K562 (cell line): ENCODE measurements at regions not wholly inside any gene's neighbourhood (a gene's known extent, or its start where the extent isn't known, plus 50 kb on each side); places are given as distances from the start of the nearest gene placed in this dataset.
A peak's percentile ranks its signal among the peaks of the same experiment; 100 is the strongest.

Experiments
- ATAC-seq: fragments of 200-7000 bp; cut with Tn5 transposase; 3 replicates; pipeline ENCODE4 v1.9.1; 2020; ENCODE audit warnings: moderate library complexity
- BruUV-seq: library from RNA; stranded (reverse); fragments of 400-500 nt; replicated peaks from 2 replicates; lab custom pipeline; 2021; lab: Mats Ljungman, UMichigan
- CTCF ChIA-PET: fragments of 300-600 bp; formaldehyde crosslinking; extraction: SDS; loops from one replicate; lab custom pipeline; 2021; ENCODE audit warnings: low intra/inter-chr PET ratio; lab: Yijun Ruan, JAX
- POLR2A ChIA-PET: fragments of 300-600, 350-650 bp; sonication (Branson Sonifier 250); formaldehyde crosslinking; extraction: SDS; loops from one replicate; lab custom pipeline; 2021; ENCODE audit warnings: antibody characterized with exemption, inconsistent platforms; lab: Yijun Ruan, JAX
- DNase-seq, 4 experiments: peaks; one replicate each; pipeline versions ENCODE4 v3.0.0 to v3.0.0-alpha.2; 2011 to 2018; ENCODE audit warnings: low spot score in 3 of 4, mixed read lengths in 3 of 4; ENCODE audit errors: extremely low read depth in 1 of 4
- FAIRE-seq: peaks from 2 replicates; lab custom pipeline; 2011; peaks lifted over from hg19 to GRCh38; lab: Jason Lieb, UNC
- H2AFZ ChIP-seq: 2 replicates; pipeline ENCODE4 v1.6.0; 2011; ENCODE audit warnings: low read depth, low read length, control low read depth, inconsistent platforms
- H3K27ac ChIP-seq: fragments of 200-600 bp; 3 replicates; pipeline ENCODE4 v1.8.0; 2011; ENCODE audit warnings: low read depth, mild to moderate bottlenecking, control low read depth, inconsistent platforms, low read length, moderate library complexity, mixed read lengths; ENCODE audit errors: extremely low read depth
- H3K27me3 ChIP-seq, 2 experiments: fragments of 300-600 bp in 1 of 2; 2 replicates in 1 of 2; 3 replicates in 1 of 2; pipeline versions ENCODE4 v1.6.0 to v1.8.0; 2011; ENCODE audit warnings: inconsistent platforms in 2 of 2, low read length in 2 of 2, mild to moderate bottlenecking in 1 of 2, mixed read lengths in 1 of 2, moderate library complexity in 1 of 2; ENCODE audit not compliant: control insufficient read depth in 2 of 2, insufficient read depth in 2 of 2
- H3K36me3 ChIP-seq: fragments of 300-600 bp; 3 replicates; pipeline ENCODE4 v1.8.0; 2011; ENCODE audit warnings: mild to moderate bottlenecking, low read length, inconsistent platforms; ENCODE audit not compliant: control insufficient read depth, insufficient read depth
- H3K4me1 ChIP-seq, 2 experiments: fragments of 200-600 bp in 1 of 2; replicated peaks in 1 of 2; 2 replicates in 1 of 2; 3 replicates in 1 of 2; pipeline versions ENCODE4 v1.5.1 to v1.8.0; 2011; ENCODE audit warnings: inconsistent platforms in 2 of 2, low read length in 2 of 2, mild to moderate bottlenecking in 1 of 2, mixed read lengths in 1 of 2, moderate library complexity in 1 of 2; ENCODE audit not compliant: control insufficient read depth in 2 of 2, insufficient read depth in 2 of 2
- H3K4me2 ChIP-seq: 2 replicates; pipeline ENCODE4 v1.6.1; 2011; ENCODE audit warnings: low read length, control low read depth, inconsistent platforms, mixed read lengths; ENCODE audit not compliant: insufficient read depth
- H3K4me3 ChIP-seq: fragments of 200-600 bp; sonication (generic), shearing (Covaris generic); 2 replicates; pipeline ENCODE4 v1.5.1; 2016; ENCODE audit warnings: control low read depth, inconsistent platforms
- H3K79me2 ChIP-seq: fragments of 200-600 bp; 3 replicates; pipeline ENCODE4 v1.8.0; 2011; ENCODE audit warnings: low read length, inconsistent platforms; ENCODE audit not compliant: control insufficient read depth, insufficient read depth
- H3K9ac ChIP-seq, 2 experiments: 2 replicates each; pipeline versions ENCODE4 v1.6.0 to v1.6.1; 2011; ENCODE audit warnings: low read depth in 2 of 2, low read length in 2 of 2, control low read depth in 1 of 2, inconsistent platforms in 1 of 2, mild to moderate bottlenecking in 1 of 2, mixed read lengths in 1 of 2; ENCODE audit not compliant: insufficient read depth in 1 of 2
- H3K9me1 ChIP-seq: one replicate; pipeline ENCODE4 v1.6.0; 2011; ENCODE audit warnings: inconsistent platforms, mild to moderate bottlenecking, low read length, moderate library complexity; ENCODE audit not compliant: control insufficient read depth, insufficient read depth
- H3K9me3 ChIP-seq: replicated peaks from 2 replicates; pipeline ENCODE4 v1.5.1; 2011; ENCODE audit warnings: low read depth, low read length, inconsistent platforms; ENCODE audit not compliant: control insufficient read depth, insufficient read depth
- H4K20me1 ChIP-seq: replicated peaks from 2 replicates; pipeline ENCODE4 v1.6.1; 2011; ENCODE audit warnings: low read length, inconsistent platforms, mixed read lengths; ENCODE audit not compliant: control insufficient read depth, insufficient read depth
- C11orf30 ChIP-seq: fragments of 450-650 bp; IDR thresholded peaks from 2 replicates; pipeline ENCODE4 v1.6.1; 2016; ENCODE audit warnings: low read depth, mild to moderate bottlenecking
- EZH2 ChIP-seq: IDR thresholded peaks from 2 replicates; pipeline ENCODE4 v1.6.1; 2012; ENCODE audit warnings: low read depth, mild to moderate bottlenecking, inconsistent platforms, low read length, borderline replicate concordance
- HDAC3 ChIP-seq: fragments of 450-650 bp; IDR thresholded peaks from 2 replicates; pipeline ENCODE4 v1.6.1; 2018; ENCODE audit warnings: borderline replicate concordance, mild to moderate bottlenecking, moderate library complexity; ENCODE audit not compliant: partially characterized antibody
- HNRNPK ChIP-seq: fragments of 200-400 bp; formaldehyde crosslinking; IDR thresholded peaks from one replicate; pipeline ENCODE4 v1.6.1; 2018; ENCODE audit warnings: mild to moderate bottlenecking, low read depth, low read length; ENCODE audit not compliant: poor library complexity, severe bottlenecking
- KAT8 ChIP-seq: fragments of 450-650 bp; IDR thresholded peaks from 2 replicates; pipeline ENCODE4 v1.6.1; 2016; ENCODE audit warnings: low read depth, mild to moderate bottlenecking
- KDM1A ChIP-seq, 2 experiments: fragments of 450-650 bp; IDR thresholded peaks; 2 replicates each; pipeline ENCODE4 v1.6.1; 2016; ENCODE audit warnings: mild to moderate bottlenecking in 2 of 2
- LEF1 ChIP-seq: fragments of 450-650 bp; IDR thresholded peaks from 2 replicates; pipeline ENCODE4 v1.6.1; 2016; ENCODE audit warnings: mild to moderate bottlenecking
- MED1 ChIP-seq: sonication (generic); formaldehyde crosslinking; IDR thresholded peaks from 2 replicates; pipeline ENCODE4 v1.8.1; 2023; ENCODE audit warnings: missing genetic modification reagents, borderline replicate concordance
- MYNN ChIP-seq, 2 experiments: sonication (generic); formaldehyde crosslinking in 1 of 2; IDR thresholded peaks; 2 replicates each; pipeline versions ENCODE4 v1.5.0 to v1.6.1; 2016 to 2020; ENCODE audit warnings: antibody characterized with exemption in 1 of 2, missing genetic modification reagents in 1 of 2
- PCBP1 ChIP-seq: fragments of 200-400 bp; formaldehyde crosslinking; IDR thresholded peaks from 2 replicates; pipeline ENCODE4 v1.6.1; 2018; ENCODE audit warnings: mild to moderate bottlenecking, low read depth, low read length; ENCODE audit not compliant: poor library complexity, severe bottlenecking
- RBM25 ChIP-seq: fragments of 200-400 bp; formaldehyde crosslinking; IDR thresholded peaks from 2 replicates; pipeline ENCODE4 v1.6.1; 2018; ENCODE audit warnings: low read length, low read depth, moderate library complexity; ENCODE audit not compliant: severe bottlenecking
- U2AF1 ChIP-seq: fragments of 200-400 bp; formaldehyde crosslinking; optimal IDR thresholded peaks from 2 replicates; pipeline ENCODE3; 2017; ENCODE audit warnings: mild to moderate bottlenecking, low read depth, low read length, moderate library complexity
- WHSC1 ChIP-seq: IDR thresholded peaks from one replicate; pipeline ENCODE4 v1.6.1; 2012; ENCODE audit warnings: low read length, control low read depth, inconsistent platforms
- ZEB2 ChIP-seq: fragments of 450-650 bp; IDR thresholded peaks from 2 replicates; pipeline ENCODE4 v1.6.1; 2016
- ZKSCAN3 ChIP-seq: fragments of 250-450 bp; sonication (Bioruptor Pico); IDR thresholded peaks from 2 replicates; pipeline ENCODE4 v1.4.0; 2020
- ZNF12 ChIP-seq: sonication (generic); formaldehyde crosslinking; IDR thresholded peaks from 2 replicates; pipeline ENCODE4 v1.4.0; 2020; ENCODE audit warnings: mild to moderate bottlenecking, missing genetic modification reagents
- ZNF274 ChIP-seq: IDR thresholded peaks from 2 replicates; pipeline ENCODE4 v1.6.1; 2011; ENCODE audit warnings: low read depth, mild to moderate bottlenecking, low read length, moderate library complexity, borderline replicate concordance
- ZNF347 ChIP-seq: fragments of 450-650 bp; formaldehyde crosslinking; IDR thresholded peaks from 2 replicates; pipeline ENCODE4 v1.4.0; 2020; ENCODE audit warnings: low read depth, mild to moderate bottlenecking, moderate library complexity
- ZNF57 ChIP-seq: fragments of 450-650 bp; formaldehyde crosslinking; IDR thresholded peaks from 2 replicates; pipeline ENCODE4 v1.4.0; 2020; ENCODE audit warnings: mild to moderate bottlenecking, moderate library complexity
- ZSCAN29 ChIP-seq: fragments of 450-650 bp; IDR thresholded peaks from 2 replicates; pipeline ENCODE4 v1.6.1; 2017
- WGBS: fragments of 100-300 bp; shearing (Covaris generic); methylation state at CpG from one replicate; pipeline ENCODE4 v1.1.6; 2016; ENCODE audit warnings: low coverage, mixed read lengths; ENCODE audit not compliant: insufficient coverage; ENCODE audit errors: missing lambda C conversion rate; 5-methylcytosine and 5-hydroxymethylcytosine counted together
- in situ Hi-C: fragments of 300-500 bp; cut with MboI; formaldehyde crosslinking; loops from 4 replicates; pipeline ENCODE4 v1.15.0; 2018; ENCODE audit warnings: inconsistent platforms, mixed read lengths
- intact Hi-C: fragments of 100-400 bp; cut with micrococcal nuclease; formaldehyde crosslinking; loops from 2 replicates; pipeline ENCODE4 v1.14.2; 2022

DNA sequence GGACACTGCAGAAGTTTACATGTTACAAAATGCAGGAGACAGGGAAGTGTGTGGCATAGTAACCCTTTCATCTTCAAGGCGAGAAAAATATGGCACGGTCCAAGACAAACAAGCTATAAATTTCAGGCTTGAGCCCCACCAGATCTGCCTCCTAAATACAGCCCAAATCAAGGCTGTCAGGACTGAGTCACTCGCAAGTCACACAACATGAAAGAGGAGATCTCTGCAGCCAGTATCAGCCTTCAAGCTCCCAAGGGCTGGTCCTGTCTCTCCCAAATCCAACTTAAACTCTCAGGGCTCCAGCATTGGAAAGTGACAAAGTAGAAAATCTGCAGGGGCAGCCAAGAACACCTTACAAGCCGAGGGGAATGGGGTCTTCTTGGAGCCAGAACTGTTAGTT, 106.3 kb upstream of the GATA6 start:
- BruUV-seq = no TSS peak
- Histone ChIP-seq H2AFZ (no peak overlapping the region), H3K79me2 (no peaks in the 10 kb centered on the region), H3K4me2 (no peak overlapping the region), H3K9me1 (no peaks in the 10 kb centered on the region), H3K27ac (no peak overlapping the region), H3K36me3 (no peaks in the 10 kb centered on the region), H3K9me3 (no peaks in the 10 kb centered on the region), H3K4me3 (no peak overlapping the region), H3K27me3 (peaks cover 5 to 6% of the 10 kb centered on the region in 2 experiments; a peak in 4 of 5 replicates), H3K4me1 (peaks cover 4 to 8% of the 10 kb centered on the region in 2 experiments; a peak in 3 of 5 replicates), H4K20me1 (peaks cover 5% of the 10 kb centered on the region; the same call in 1 of the 2 replicates), H3K9ac (no peak overlapping the region)
- TF ChIP-seq ZKSCAN3 (CRISPR knock-in tag) = no peak
- TF ChIP-seq MYNN (IDR thresholded peaks at IDR 0.05) = no peak
- TF ChIP-seq MYNN (CRISPR knock-in tag; IDR thresholded peaks at IDR 0.05) = no peak
- no peak for TF ChIP-seq WHSC1
- TF ChIP-seq HDAC3 = no peak
- TF ChIP-seq ZNF347 (CRISPR knock-in tag) = no peak
- intact Hi-C loops (no loop called here), in situ Hi-C loops (no loop called here)
- POLR2A ChIA-PET = interaction anchor here (0.5 to 1.2 kb wide), 2 partner anchors 12 to 201 kb away, joined by 3 read pairs; no protein-coding TSS in a partner anchor
- WGBS = 11% methylated on average over 4 of the region's 4 CpGs
- no peak for DNase-seq
- no peak for ATAC-seq
- CTCF ChIA-PET = no interaction called here
- FAIRE-seq = no peak

DNA sequence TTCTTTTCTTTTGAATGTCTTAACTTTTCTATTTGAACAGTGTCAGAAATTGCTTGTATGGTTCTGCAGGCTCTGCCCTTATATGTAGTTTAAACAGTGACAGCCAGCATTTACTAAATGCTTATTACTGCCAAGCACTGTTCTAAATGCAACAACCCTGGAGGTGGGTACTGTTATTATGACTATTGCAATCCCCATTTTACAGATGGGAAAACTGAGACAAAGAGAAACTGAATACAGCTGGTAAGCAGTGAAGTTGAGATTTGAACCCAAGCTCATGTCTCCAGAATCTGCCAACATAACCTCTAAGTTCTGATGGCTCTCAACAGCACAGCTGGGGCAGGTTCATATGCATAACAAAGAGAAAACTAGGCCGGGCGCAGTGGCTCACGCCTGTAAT, 105.7 kb upstream of the GATA6 start:
- CTCF ChIA-PET = no interaction called here
- no peak for FAIRE-seq
- TF ChIP-seq ZEB2 (no peak), U2AF1 (no peak), KDM1A (IDR thresholded peaks at IDR 0.05) (peak in 1 of 2 experiments; percentile 49; a peak in 1 of 4 replicates), ZNF12 (CRISPR knock-in tag) (no peak), RBM25 (peak; percentile 83), ZNF57 (CRISPR knock-in tag) (no peak), KAT8 (no peak), EZH2 (no peak), PCBP1 (no peak), ZNF274 (no peak), C11orf30 (no peak), MED1 (no peak), ZSCAN29 (no peak), HNRNPK (no peak), LEF1 (no peak)

More for the DNA sequence above, 105.7 kb upstream of the GATA6 start:
- no peak for DNase-seq
- 35% methylated on average over 3 of the region's 3 CpGs for WGBS
- Histone ChIP-seq H3K9me3 (no peaks in the 10 kb centered on the region), H3K36me3 (no peaks in the 10 kb centered on the region), H3K9ac (no peak overlapping the region), H3K4me3 (no peak overlapping the region), H3K79me2 (no peaks in the 10 kb centered on the region), H3K27me3 (peaks cover 7 to 10% of the 10 kb centered on the region in 2 experiments; a peak in 4 of 5 replicates), H3K27ac (no peak overlapping the region), H4K20me1 (peaks cover 7% of the 10 kb centered on the region; the same call in 1 of the 2 replicates), H3K9me1 (no peaks in the 10 kb centered on the region), H2AFZ (no peak overlapping the region), H3K4me1 (peaks cover 4 to 8% of the 10 kb centered on the region in 2 experiments; a peak in 3 of 5 replicates), H3K4me2 (no peak overlapping the region)
- BruUV-seq = no TSS peak
- POLR2A ChIA-PET = interaction anchor here (0.5 to 0.7 kb wide), 2 partner anchors 92 to 200 kb away, joined by 3 read pairs; no protein-coding TSS in a partner anchor
- in situ Hi-C loops = no loop called here
- no peak for ATAC-seq
- intact Hi-C loops = no loop called here
